ENCODE measurements at regions not wholly inside any gene's neighbourhood (a gene's known extent, or its start where the extent isn't known, plus 50 kb on each side); places are given as distances from the start of the nearest gene placed in this dataset.

DNA sequence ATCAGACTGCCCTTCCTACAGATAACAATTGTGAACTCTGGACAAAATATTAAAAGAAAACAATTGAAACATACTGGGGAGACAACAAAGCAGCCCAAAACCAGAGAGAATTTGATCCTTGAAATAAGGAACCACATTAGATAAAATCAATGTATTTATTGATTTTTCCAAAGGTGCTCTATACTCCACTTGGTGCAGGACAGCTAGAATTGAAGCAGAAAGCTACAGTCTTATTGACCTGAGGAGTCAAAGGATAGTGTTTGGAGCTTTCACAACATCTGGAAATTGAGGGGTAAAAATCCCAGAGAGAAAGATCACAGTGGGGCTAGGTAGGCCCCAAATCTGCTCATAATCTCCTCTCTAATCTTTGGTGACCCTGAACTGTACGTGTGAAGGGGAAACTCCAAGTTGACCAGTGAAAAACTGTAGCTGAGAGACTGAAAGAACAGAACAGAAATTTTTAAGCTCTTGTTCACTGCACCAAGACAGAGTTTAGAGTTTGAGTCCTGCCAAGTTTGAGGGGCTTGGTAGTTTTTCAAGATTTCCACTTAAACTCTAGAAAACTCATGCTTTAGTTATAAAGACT is 70.2 kb downstream of the SAMD9 start:
- TF ChIP-seq, protein P1, sequence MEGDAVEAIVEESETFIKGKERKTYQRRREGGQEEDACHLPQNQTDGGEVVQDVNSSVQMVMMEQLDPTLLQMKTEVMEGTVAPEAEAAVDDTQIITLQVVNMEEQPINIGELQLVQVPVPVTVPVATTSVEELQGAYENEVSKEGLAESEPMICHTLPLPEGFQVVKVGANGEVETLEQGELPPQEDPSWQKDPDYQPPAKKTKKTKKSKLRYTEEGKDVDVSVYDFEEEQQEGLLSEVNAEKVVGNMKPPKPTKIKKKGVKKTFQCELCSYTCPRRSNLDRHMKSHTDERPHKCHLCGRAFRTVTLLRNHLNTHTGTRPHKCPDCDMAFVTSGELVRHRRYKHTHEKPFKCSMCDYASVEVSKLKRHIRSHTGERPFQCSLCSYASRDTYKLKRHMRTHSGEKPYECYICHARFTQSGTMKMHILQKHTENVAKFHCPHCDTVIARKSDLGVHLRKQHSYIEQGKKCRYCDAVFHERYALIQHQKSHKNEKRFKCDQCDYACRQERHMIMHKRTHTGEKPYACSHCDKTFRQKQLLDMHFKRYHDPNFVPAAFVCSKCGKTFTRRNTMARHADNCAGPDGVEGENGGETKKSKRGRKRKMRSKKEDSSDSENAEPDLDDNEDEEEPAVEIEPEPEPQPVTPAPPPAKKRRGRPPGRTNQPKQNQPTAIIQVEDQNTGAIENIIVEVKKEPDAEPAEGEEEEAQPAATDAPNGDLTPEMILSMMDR (IDR thresholded peaks at IDR 0.05), result no peak
- no peak for TF ChIP-seq POLR2A (IDR thresholded peaks at IDR 0.05)
